ENCODE measurements at regions not wholly inside any gene's neighbourhood (a gene's known extent, or its start where the extent isn't known, plus 50 kb on each side); places are given as distances from the start of the nearest gene placed in this dataset.
"Not testable (repeated sequence)": the region's sequence is repeated elsewhere in the genome, so short reads cannot be mapped to it uniquely, and the experiment has no call there.

DNA sequence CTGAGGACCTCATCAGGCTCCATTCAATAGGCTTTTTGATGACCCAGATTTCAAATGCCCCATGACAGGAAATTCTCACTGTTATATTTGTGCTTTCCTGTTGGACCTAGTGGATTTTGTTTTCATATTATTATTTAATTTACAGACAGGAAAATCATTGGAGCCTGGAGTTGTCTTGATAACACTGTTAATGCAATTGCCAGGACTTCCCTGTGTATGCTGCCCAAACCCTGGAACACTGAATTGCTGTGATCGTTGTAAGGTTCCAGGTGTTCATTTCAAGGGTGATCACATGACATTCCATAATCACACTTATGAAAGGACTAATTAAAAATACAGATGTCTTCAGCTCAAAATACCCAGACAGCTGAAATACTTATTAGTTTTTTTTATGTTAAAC, 783.2 kb downstream of the DHX35 start:
- TF ChIP-seq CTCF (IDR thresholded peaks at IDR 0.05), result no peak
- DNase-seq (ENCODE audit: low spot score) (no peak), ATAC-seq (ENCODE audit: low FRiP score) (no peak)

- ATAC-seq (ENCODE audit: low FRiP score), result no peak
- no peak for DNase-seq (ENCODE audit: low spot score)
- no peak for TF ChIP-seq CTCF (IDR thresholded peaks at IDR 0.05)
Observed at GRCh38 chr20:39738651-39739050, 776.5 kb downstream of the DHX35 start.

- no peak for TF ChIP-seq CTCF (IDR thresholded peaks at IDR 0.05)
- ATAC-seq (ENCODE audit: low FRiP score), result no peak
- DNase-seq (ENCODE audit: low spot score), result no peak
Observed at GRCh38 chr20:39736434-39737327, 774.5 kb downstream of the DHX35 start.

DNA sequence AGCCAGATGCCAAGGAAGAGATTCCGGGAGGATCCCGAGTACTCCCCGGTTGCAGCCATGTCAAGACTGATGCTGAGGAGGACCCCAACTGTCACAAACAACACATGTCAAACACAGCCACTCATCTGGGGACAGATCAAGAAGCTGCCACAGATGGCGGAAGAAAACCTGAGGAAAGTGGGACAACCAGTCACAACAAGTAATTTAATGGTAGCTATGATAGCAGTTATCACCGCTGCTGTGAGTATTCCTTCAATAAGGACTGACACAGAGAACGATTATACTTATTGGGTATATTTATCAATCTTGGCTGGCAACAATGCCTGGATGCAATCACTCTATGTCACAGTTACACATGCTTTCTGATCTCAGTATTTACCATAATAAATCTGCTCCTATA, 763.4 kb downstream of the DHX35 start:
- DNase-seq (ENCODE audit: low spot score); ATAC-seq (ENCODE audit: low FRiP score): not testable (repeated sequence)

GRCh38 chr20:39719293-39719692, 757.1 kb downstream of the DHX35 start:
- ATAC-seq (ENCODE audit: low FRiP score) (no peak), DNase-seq (ENCODE audit: low spot score) (no peak)
- TF ChIP-seq CTCF (IDR thresholded peaks at IDR 0.05), result no peak

DNA sequence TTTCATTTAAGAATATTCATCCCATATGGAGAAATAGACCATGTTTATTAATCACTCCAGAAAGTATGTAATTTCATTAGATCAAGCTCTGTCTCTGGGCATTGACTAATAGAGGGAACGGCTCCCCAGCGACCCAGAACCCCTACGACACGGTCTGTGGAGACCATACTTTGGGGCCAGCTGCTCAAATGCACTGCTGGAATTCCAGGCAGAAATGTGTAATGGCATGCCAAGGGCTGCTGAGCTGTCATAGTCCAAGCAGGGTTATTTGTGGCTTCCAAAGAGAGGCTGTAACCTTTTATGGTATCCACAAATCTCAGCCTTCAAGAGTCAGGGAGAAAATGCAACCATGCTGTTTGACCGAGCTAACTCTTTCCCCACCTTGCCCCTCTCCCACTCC, 755.8 kb downstream of the DHX35 start:
- ATAC-seq (ENCODE audit: low FRiP score), result no peak
- no peak for TF ChIP-seq CTCF (IDR thresholded peaks at IDR 0.05)
- no peak for DNase-seq (ENCODE audit: low spot score)

DNA sequence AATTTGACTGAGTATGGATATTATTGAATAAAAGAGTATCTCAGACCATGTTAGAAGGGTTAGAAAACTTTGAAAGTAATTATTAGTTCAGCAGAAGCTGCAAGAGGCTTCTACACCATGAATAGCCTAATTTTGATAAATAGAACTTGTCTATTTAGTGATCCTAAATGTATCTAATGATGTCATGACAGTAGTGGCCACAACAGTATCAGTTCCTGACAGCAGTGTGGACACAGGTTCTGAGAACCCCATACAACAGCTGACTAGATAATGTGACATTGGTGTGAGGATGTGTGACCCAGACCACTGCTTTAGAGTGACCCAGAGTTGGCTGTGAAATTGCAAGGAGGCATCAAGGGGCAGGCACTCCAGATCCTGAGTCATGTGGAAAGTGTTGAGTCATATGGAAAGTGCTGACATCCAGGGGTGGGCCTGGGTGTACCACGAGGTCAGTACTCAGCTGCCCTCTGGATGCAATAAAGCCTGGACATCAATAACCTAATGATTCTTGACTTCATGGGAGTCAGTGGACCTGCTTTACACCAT, 754.7 kb downstream of the DHX35 start:
- DNase-seq (ENCODE audit: low spot score), result no peak
- ATAC-seq (ENCODE audit: low FRiP score), result no peak
- no peak for TF ChIP-seq CTCF (IDR thresholded peaks at IDR 0.05)

Measured in omental fat pad (tissue), 3 donors.